HCT116 (cell line): ENCODE measurements at regions not wholly inside any gene's neighbourhood (a gene's known extent, or its start where the extent isn't known, plus 50 kb on each side); places are given as distances from the start of the nearest gene placed in this dataset.

Source experiments
- ATAC-seq: fragments of 200-7000 bp; cut with Tn5 transposase; 2 replicates; pipeline ENCODE4 v1.9.1; 2020; ENCODE audit warnings: mild to moderate bottlenecking, moderate library complexity
- BruUV-seq: library from RNA; stranded (reverse); fragments of 400-500 nt; replicated peaks from 2 replicates; lab custom pipeline; 2021; lab: Mats Ljungman, UMichigan
- CTCF ChIA-PET: fragments of 300-600 bp; sonication (Branson Sonifier 250); formaldehyde crosslinking; loops from one replicate; lab custom pipeline; 2021; ENCODE audit warnings: antibody characterized with exemption; lab: Charles Lee
- POLR2A ChIA-PET: fragments of 300-600, 350-600 bp; sonication (Branson Sonifier 250); formaldehyde crosslinking; loops from one replicate; lab custom pipeline; 2021; ENCODE audit warnings: antibody characterized with exemption; lab: Charles Lee
- RAD21 ChIA-PET, 2 experiments: fragments of 300-600 bp; sonication (Branson Sonifier 250); formaldehyde crosslinking; loops; one replicate each; lab custom pipeline; 2023; ENCODE audit warnings: low total read pairs in 2 of 2; ENCODE audit not compliant: uncharacterized antibody in 2 of 2, unreplicated experiment in 2 of 2, low non-redundant PET in 1 of 2; lab: Charles Lee
- DNase-seq: peaks from one replicate; pipeline ENCODE4 v3.0.0-alpha.2; 2010; ENCODE audit warnings: low read depth, low spot score
- H2AFZ ChIP-seq: fragments of 200-600 bp; shearing (Covaris generic), sonication (generic); 2 replicates; pipeline ENCODE4 v1.6.1; 2017; ENCODE audit warnings: low read depth, mixed run types, mixed read lengths, antibody characterized with exemption, low read length; ENCODE audit not compliant: poor library complexity, severe bottlenecking
- H3K27ac ChIP-seq: 2 replicates; pipeline ENCODE4 v1.5.1; 2012; ENCODE audit warnings: low read depth, low read length
- H3K27me3 ChIP-seq: fragments of 200-600 bp; sonication (generic); 2 replicates; pipeline ENCODE4 v1.6.1; 2016; ENCODE audit warnings: mixed run types, low read length, mixed read lengths; ENCODE audit not compliant: insufficient read depth
- H3K36me3 ChIP-seq, 2 experiments: fragments of 200-500 bp in 1 of 2; fragments of 200-600 bp in 1 of 2; sonication (Bioruptor generic) in 1 of 2; sonication (generic) in 1 of 2; 2 replicates each; pipeline versions ENCODE4 v1.5.1 to v1.6.1; 2014 to 2016; ENCODE audit warnings: low read length in 2 of 2, inconsistent platforms in 1 of 2, mixed read lengths in 1 of 2, mixed run types in 1 of 2; ENCODE audit not compliant: insufficient read depth in 2 of 2, control insufficient read depth in 1 of 2
- H3K4me1 ChIP-seq, 2 experiments: fragments of 200-600 bp in 1 of 2; sonication (generic) in 1 of 2; 2 replicates each; pipeline versions ENCODE4 v1.5.1 to v1.6.1; 2012 to 2017; ENCODE audit warnings: low read length in 2 of 2, inconsistent platforms in 1 of 2, mild to moderate bottlenecking in 1 of 2, mixed read lengths in 1 of 2, mixed run types in 1 of 2, moderate library complexity in 1 of 2; ENCODE audit not compliant: insufficient read depth in 2 of 2, control insufficient read depth in 1 of 2
- H3K4me2 ChIP-seq: fragments of 200-600 bp; sonication (generic); 2 replicates; pipeline ENCODE4 v1.6.1; 2017; ENCODE audit warnings: mixed run types, low read length, mixed read lengths
- H3K4me3 ChIP-seq, 2 experiments: fragments of 200-600 bp in 1 of 2; sonication (generic) in 1 of 2; replicated peaks in 1 of 2; 2 replicates each; pipeline ENCODE4 v1.5.1; 2011 to 2016; ENCODE audit warnings: low read length in 2 of 2, control low read depth in 1 of 2, low read depth in 1 of 2, mild to moderate bottlenecking in 1 of 2, mixed read lengths in 1 of 2, mixed run types in 1 of 2
- H3K79me2 ChIP-seq: fragments of 200-600 bp; sonication (generic); 2 replicates; pipeline ENCODE4 v1.6.1; 2017; ENCODE audit warnings: mild to moderate bottlenecking, mixed run types, low read length, moderate library complexity, mixed read lengths; ENCODE audit not compliant: insufficient read depth
- H3K9ac ChIP-seq: fragments of 200-600 bp; sonication (generic); 2 replicates; pipeline ENCODE4 v1.6.1; 2016; ENCODE audit warnings: low read length, mixed read lengths
- H3K9me2 ChIP-seq: fragments of 200-600 bp; sonication (generic), shearing (Covaris generic); 2 replicates; pipeline ENCODE4 v1.6.1; 2017; ENCODE audit warnings: mixed run types, mild to moderate bottlenecking, moderate library complexity; ENCODE audit not compliant: insufficient read depth
- H3K9me3 ChIP-seq, 2 experiments: fragments of 200-500 bp in 1 of 2; fragments of 200-600 bp in 1 of 2; sonication (Bioruptor generic) in 1 of 2; sonication (generic) in 1 of 2; 2 replicates each; pipeline ENCODE4 v1.6.1; 2014 to 2017; ENCODE audit warnings: low read length in 2 of 2, mixed read lengths in 2 of 2, inconsistent platforms in 1 of 2, low read depth in 1 of 2, mild to moderate bottlenecking in 1 of 2, mixed run types in 1 of 2, moderate library complexity in 1 of 2; ENCODE audit not compliant: control insufficient read depth in 1 of 2, insufficient read depth in 1 of 2
- H4K20me1 ChIP-seq: fragments of 200-600 bp; sonication (generic), shearing (Covaris generic); 2 replicates; pipeline ENCODE4 v1.6.1; 2017; ENCODE audit warnings: mixed run types, mild to moderate bottlenecking, moderate library complexity; ENCODE audit not compliant: insufficient read depth
- EGR1 ChIP-seq: IDR thresholded peaks from 2 replicates; pipeline ENCODE4 v1.6.1; 2012; ENCODE audit warnings: low read depth
- EZH2 ChIP-seq: fragments of 200-600 bp; sonication (generic); IDR thresholded peaks from 2 replicates; pipeline ENCODE4 v1.6.1; 2017; ENCODE audit warnings: antibody characterized with exemption, mixed run types
- FOSL1 ChIP-seq: IDR thresholded peaks from 2 replicates; pipeline ENCODE4 v1.6.1; 2012; ENCODE audit warnings: low read depth
- JUND ChIP-seq: IDR thresholded peaks from 2 replicates; pipeline ENCODE4 v1.6.1; 2012
- POLR2A ChIP-seq: IDR thresholded peaks from 2 replicates; pipeline ENCODE4 v1.7.0; 2011; ENCODE audit warnings: borderline replicate concordance; ENCODE audit not compliant: insufficient read depth, insufficient read length; ENCODE audit errors: extremely low read depth
- RAD21 ChIP-seq: IDR thresholded peaks from 2 replicates; pipeline ENCODE4 v1.6.1; 2012; ENCODE audit warnings: low read depth, mild to moderate bottlenecking
- REST ChIP-seq: IDR thresholded peaks from 2 replicates; pipeline ENCODE4 v1.6.1; 2012; ENCODE audit warnings: low read depth
- SIN3A ChIP-seq: IDR thresholded peaks from 2 replicates; pipeline ENCODE4 v1.6.1; 2012; ENCODE audit warnings: low read depth
- SP1 ChIP-seq: IDR thresholded peaks from 2 replicates; pipeline ENCODE4 v1.6.1; 2012; ENCODE audit warnings: low read depth
- SRF ChIP-seq: IDR thresholded peaks from 2 replicates; pipeline ENCODE4 v1.6.1; 2012; ENCODE audit warnings: low read depth
- TCF7L2 ChIP-seq: IDR thresholded peaks from 2 replicates; pipeline ENCODE4 v1.7.0; 2011; ENCODE audit warnings: borderline replicate concordance, inconsistent platforms; ENCODE audit not compliant: insufficient read depth, insufficient read length; ENCODE audit errors: extremely low read depth
- YY1 ChIP-seq: IDR thresholded peaks from 2 replicates; pipeline ENCODE4 v1.6.1; 2011; ENCODE audit warnings: low read length, low read depth, moderate library complexity, mild to moderate bottlenecking; ENCODE audit not compliant: insufficient replicate concordance; ENCODE audit errors: extremely low read depth
- ZFX ChIP-seq: fragments of 450-650 bp; IDR thresholded peaks from 2 replicates; pipeline ENCODE4 v1.6.1; 2017
- ZNF274 ChIP-seq: fragments of 200-500 bp; sonication (Bioruptor generic); IDR thresholded peaks from 2 replicates; pipeline ENCODE4 v1.6.1; 2014; ENCODE audit warnings: mild to moderate bottlenecking, low read depth, low read length, inconsistent platforms
- intact Hi-C: fragments of 100-400 bp; cut with micrococcal nuclease; formaldehyde crosslinking; loops from 2 replicates; pipeline ENCODE4 v1.10.0; 2022
- TF ChIP-seq, protein P1 (sequence below): IDR thresholded peaks from 2 replicates; pipeline ENCODE4 v1.6.1; 2012
- TF ChIP-seq, protein P2 (sequence below): IDR thresholded peaks from 2 replicates; pipeline ENCODE4 v1.6.1; 2012
- TF ChIP-seq, protein P3 (sequence below), 3 experiments: fragments of 200-600 bp in 1 of 3; sonication (generic) in 1 of 3; IDR thresholded peaks in 2 of 3; conservative IDR thresholded peaks in 1 of 3; 2 replicates each; pipeline ENCODE4 v1.5.1; 2012 to 2017; ENCODE audit warnings: low read depth in 2 of 3, low read length in 2 of 3, antibody characterized with exemption in 1 of 3, borderline replicate concordance in 1 of 3, control low read depth in 1 of 3, mild to moderate bottlenecking in 1 of 3, mixed read lengths in 1 of 3, mixed run types in 1 of 3, moderate library complexity in 1 of 3; ENCODE audit not compliant: insufficient read depth in 1 of 3

DNA sequence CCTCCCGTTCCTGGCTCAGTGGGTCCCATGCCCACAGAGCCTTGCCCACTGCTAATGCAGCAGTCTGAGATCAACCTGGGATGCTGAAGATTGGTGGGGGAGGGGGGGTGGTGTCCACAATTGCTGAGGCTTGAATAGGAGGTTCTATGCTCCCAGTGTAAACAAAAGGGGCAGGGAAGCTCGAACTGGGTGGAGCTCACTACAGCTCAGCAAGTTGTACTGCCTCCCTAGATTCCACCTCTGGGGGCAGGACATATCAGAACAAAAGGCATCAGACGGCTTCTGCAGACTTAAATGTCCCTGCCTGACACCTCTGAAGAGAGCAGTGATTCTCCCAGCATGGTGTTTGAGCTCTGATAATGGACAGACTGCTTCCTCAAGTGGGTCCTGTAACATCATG, 885.6 kb upstream of the COX7C start:
- POLR2A ChIA-PET, result no interaction called here
- no peak overlapping the region for H3K4me2 ChIP-seq
- RAD21 ChIA-PET, result no interaction called here

GRCh38 chr5:85741972-85742371, 875.8 kb upstream of the COX7C start:
- Histone ChIP-seq H3K4me1 (no peaks in the 10 kb centered on the region), H2AFZ (no peak overlapping the region), H3K9me3 (no peaks in the 10 kb centered on the region), H3K9me2 (no peaks in the 10 kb centered on the region), H4K20me1 (no peaks in the 10 kb centered on the region)
- intact Hi-C loops, result no loop called here
- RAD21 ChIA-PET, result no interaction called here
- ATAC-seq, result no peak
- no peak for DNase-seq
- no TSS peak for BruUV-seq
- TF ChIP-seq TCF7L2 (no peak), POLR2A (no peak), REST (no peak), SRF (no peak), EZH2 (no peak), ZNF274 (no peak), JUND (no peak), SIN3A (no peak), EGR1 (no peak), FOSL1 (no peak), SP1 (no peak), RAD21 (no peak), YY1 (no peak)
- TF ChIP-seq, protein P1, sequence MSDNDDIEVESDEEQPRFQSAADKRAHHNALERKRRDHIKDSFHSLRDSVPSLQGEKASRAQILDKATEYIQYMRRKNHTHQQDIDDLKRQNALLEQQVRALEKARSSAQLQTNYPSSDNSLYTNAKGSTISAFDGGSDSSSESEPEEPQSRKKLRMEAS, result no peak
- TF ChIP-seq, protein P2, sequence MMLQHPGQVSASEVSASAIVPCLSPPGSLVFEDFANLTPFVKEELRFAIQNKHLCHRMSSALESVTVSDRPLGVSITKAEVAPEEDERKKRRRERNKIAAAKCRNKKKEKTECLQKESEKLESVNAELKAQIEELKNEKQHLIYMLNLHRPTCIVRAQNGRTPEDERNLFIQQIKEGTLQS, result no peak
- TF ChIP-seq, protein P3, sequence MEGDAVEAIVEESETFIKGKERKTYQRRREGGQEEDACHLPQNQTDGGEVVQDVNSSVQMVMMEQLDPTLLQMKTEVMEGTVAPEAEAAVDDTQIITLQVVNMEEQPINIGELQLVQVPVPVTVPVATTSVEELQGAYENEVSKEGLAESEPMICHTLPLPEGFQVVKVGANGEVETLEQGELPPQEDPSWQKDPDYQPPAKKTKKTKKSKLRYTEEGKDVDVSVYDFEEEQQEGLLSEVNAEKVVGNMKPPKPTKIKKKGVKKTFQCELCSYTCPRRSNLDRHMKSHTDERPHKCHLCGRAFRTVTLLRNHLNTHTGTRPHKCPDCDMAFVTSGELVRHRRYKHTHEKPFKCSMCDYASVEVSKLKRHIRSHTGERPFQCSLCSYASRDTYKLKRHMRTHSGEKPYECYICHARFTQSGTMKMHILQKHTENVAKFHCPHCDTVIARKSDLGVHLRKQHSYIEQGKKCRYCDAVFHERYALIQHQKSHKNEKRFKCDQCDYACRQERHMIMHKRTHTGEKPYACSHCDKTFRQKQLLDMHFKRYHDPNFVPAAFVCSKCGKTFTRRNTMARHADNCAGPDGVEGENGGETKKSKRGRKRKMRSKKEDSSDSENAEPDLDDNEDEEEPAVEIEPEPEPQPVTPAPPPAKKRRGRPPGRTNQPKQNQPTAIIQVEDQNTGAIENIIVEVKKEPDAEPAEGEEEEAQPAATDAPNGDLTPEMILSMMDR (IDR thresholded peaks at IDR 0.05 in 2 of 3, conservative IDR thresholded peaks at IDR 0.05 in 1 of 3; ENCODE audit: borderline replicate concordance in 1 of 3, insufficient read depth in 1 of 3, low read depth in 2 of 3, low read length in 2 of 3), result no peak
- TF ChIP-seq, all 23 proteins: peak for 0
- H3K9ac ChIP-seq, result no peak overlapping the region
- ChIA-PET POLR2A (no interaction called here), CTCF (no interaction called here)
- H3K36me3 ChIP-seq, result no peaks in the 10 kb centered on the region
- no peak overlapping the region for H3K27ac ChIP-seq
- no peak overlapping the region for H3K4me2 ChIP-seq
- H3K4me3 ChIP-seq, result no peak overlapping the region
- H3K27me3 ChIP-seq, result no peaks in the 10 kb centered on the region
- H3K79me2 ChIP-seq, result no peaks in the 10 kb centered on the region

More for the DNA sequence above, 885.6 kb upstream of the COX7C start:
- intact Hi-C loops, result no loop called here
- no peak overlapping the region for H3K4me3 ChIP-seq
- TF ChIP-seq ZFX, result no peak
- H3K9me2 ChIP-seq, result no peaks in the 10 kb centered on the region
- H3K27me3 ChIP-seq, result no peaks in the 10 kb centered on the region
- no peak overlapping the region for H2AFZ ChIP-seq
- BruUV-seq, result no TSS peak
- no peaks in the 10 kb centered on the region for H3K4me1 ChIP-seq
- H3K36me3 ChIP-seq, result no peaks in the 10 kb centered on the region
- no peaks in the 10 kb centered on the region for H3K79me2 ChIP-seq
- H3K9me3 ChIP-seq, result no peaks in the 10 kb centered on the region
- CTCF ChIA-PET, result no interaction called here
- H3K27ac ChIP-seq, result no peak overlapping the region
- H3K9ac ChIP-seq, result no peak overlapping the region
- H4K20me1 ChIP-seq, result no peaks in the 10 kb centered on the region
- ATAC-seq, result no peak
- DNase-seq, result no peak
